Stimulated activated CD4-positive, alpha-beta T cell treated with anti-CD3 and anti-CD28 coated beads, TNF-alpha, amount 100 ng/mL, for 48 hours (primary cell): ENCODE measurements at regions not wholly inside any gene's neighbourhood (a gene's known extent, or its start where the extent isn't known, plus 50 kb on each side); places are given as distances from the start of the nearest gene placed in this dataset.

Experiments
- DNase-seq, 3 donors: peaks; one replicate each; pipeline ENCODE4 v3.0.0-alpha.2; 2020; ENCODE audit warnings: low read depth in 3 of 3

GRCh38 chr16:64892835-64893785, 228.8 kb downstream of the CDH11 start:
- DNase-seq, result no peak

GRCh38 chr16:64889446-64889845, 232.4 kb downstream of the CDH11 start:
- DNase-seq, result no peak

DNA sequence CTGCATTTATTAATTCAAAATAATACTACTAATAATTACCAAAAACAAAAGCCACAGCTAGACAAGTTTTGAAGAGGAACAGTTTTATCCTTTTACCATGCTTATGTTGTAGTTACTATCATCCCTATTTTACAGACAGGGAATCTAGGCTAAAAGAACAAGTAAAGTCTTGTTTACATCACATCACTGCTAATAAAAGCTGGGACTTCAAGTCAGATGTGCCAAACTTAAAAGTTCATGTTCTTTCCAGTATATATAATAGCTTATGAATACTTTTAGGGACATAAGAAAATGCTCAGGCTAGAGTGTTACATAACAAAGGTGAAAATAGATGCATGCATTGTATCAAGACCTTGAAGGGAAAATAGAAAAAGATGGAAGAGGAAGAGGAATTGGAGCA, 234.2 kb downstream of the CDH11 start:
- DNase-seq, result no peak

DNA sequence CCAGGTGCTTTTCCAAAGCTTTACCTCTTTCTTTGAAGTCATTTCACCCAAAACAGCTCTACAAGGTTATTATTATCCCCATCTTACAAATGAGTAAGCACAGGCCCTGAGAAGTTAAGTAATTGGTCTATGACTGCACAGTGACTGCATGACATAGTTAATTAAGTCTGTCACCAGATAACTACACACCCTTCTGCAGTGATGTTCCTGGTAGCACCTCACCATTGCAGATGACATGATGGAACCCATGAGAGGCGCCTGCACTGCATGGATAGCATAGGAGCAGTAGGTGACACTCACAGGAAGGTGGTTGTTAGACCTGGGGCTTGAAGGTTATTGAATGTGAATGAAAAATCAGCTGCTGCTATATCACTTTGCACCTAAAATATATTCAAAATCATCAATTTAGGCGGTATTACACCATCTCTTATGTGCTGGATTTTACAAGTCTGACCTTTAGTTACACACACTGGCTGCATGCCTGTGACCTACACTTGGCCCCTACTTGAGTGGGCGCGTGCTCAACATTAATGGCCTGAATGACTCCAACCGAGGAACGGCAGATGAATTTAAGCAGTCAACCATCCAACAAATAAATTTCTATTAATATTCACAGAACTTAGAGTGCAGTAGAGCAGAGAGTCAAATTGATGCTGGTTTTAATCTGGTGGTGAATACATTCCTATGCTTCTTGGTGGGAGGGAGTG, 239.6 kb downstream of the CDH11 start:
- no peak for DNase-seq

- no peak for DNase-seq
Measured at GRCh38 chr16:64880994-64881393, 240.9 kb downstream of the CDH11 start.

DNA sequence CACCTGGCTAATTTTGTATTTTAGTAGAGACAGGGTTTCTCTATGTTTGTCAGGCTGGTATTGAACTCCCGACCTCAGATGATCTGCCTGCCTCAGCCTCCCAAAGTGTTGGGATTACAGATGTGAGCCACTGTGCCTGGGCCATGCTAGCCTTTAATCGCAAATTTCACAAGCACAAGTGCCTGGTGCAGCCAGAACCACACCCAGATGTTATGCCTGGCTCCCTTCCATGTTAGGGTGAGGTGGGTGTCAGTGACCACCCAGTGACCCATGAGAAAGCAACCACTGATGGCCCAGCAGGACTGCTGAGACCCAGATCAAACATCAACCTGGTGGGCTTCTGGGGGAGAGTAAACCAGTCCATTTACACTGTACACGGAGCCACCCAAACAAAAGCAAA, 241.9 kb downstream of the CDH11 start:
- no peak for DNase-seq

- no peak for DNase-seq
Measured at GRCh38 chr16:64878940-64879339, 242.9 kb downstream of the CDH11 start.

- no peak for DNase-seq
Measured at GRCh38 chr16:64872101-64872500, 249.8 kb downstream of the CDH11 start.

GRCh38 chr16:64870859-64871258, 251.0 kb downstream of the CDH11 start:
- DNase-seq, result no peak

DNA sequence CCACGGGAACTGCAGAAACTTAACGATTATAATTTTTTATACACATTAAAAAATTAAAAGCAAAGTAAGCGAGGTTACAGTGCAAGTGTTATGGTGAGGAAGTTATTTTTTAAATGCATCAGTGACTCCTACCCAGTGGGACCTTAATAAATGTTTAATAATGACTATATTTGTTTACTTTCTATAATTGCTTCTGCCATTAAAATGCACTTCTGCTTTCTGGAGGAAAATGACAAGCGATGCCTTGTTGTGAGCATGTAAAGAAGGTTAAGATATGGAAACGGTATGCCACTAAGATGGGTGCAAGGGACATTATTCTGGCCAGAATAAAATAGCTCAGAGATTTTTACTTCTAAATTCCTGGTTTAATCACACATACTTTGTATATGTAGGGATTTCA, 252.1 kb downstream of the CDH11 start:
- no peak for DNase-seq

DNA sequence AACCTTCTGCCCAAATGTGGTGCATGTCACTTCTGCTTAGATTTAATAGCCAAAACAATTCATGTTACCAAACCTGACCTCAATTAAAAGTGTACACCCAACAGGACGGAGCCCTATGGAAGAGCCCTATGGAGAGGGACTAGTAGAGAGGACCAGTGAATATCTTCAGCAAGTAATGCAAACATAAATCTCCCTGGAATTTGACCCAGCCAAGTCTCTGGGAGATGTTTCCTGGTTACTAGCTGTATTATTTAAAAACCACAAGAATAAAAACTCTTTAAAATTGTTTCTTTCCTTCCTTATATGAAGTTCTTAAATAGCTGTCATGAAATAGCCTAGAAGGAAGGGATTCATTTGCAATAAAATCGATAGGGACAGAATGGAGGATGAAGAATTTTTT, 255.8 kb downstream of the CDH11 start:
- DNase-seq, result no peak

DNA sequence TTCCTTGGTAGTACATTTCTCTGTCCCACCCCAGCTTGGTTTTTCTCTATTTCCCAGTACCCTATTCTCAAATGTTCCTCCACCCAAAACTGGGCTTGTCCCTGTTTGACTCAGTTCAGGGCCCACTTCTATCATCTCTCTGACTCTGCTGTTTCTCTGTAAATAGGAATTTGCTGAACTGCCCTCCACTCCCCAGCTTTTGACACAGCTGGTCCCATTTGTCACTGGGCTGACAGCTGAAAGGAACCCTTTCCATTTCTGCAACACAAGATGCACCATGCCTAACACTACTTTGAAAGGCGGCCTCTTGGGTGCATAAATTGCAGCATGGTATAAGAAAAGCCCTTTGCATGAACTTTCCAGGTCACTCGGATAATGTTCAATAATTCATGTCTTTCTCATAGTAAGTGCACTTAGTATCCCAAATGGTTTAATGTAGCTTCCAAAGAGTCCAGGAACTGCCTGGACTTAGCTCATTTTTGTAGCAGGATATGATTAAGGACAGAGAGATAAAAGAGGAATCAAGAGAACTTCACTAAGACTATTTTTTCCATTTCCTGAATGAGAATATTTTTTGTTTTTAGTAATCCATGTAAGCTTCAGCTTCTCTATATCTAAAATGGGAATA, 256.7 kb downstream of the CDH11 start:
- no peak for DNase-seq

DNA sequence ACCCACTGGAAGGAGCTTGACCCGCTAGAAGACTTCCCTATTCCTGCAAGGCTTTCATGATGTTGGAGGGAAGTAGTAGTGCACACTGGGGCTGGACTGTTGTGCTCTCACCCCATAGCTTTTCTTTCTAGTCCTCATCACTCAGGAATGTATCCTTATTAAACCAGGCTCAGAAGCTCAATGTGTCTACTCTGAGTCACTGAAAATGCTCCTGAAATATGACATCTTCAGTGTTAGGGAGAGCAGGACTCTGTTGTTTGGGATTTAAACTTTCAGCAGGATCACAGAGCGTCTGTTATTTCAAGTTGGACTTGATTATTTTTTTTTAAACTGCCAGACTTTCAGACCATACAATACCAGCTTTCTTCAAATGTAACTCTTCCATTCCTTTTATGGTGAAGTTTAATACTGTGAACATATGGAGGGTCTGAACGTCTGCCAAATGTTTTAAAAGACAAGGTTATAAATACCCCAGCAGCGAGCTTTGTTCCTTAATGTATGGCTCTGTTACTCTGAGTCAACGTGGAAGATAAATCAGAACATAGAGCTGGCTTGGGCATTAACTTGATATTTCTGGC, 257.5 kb downstream of the CDH11 start:
- DNase-seq, result no peak

DNA sequence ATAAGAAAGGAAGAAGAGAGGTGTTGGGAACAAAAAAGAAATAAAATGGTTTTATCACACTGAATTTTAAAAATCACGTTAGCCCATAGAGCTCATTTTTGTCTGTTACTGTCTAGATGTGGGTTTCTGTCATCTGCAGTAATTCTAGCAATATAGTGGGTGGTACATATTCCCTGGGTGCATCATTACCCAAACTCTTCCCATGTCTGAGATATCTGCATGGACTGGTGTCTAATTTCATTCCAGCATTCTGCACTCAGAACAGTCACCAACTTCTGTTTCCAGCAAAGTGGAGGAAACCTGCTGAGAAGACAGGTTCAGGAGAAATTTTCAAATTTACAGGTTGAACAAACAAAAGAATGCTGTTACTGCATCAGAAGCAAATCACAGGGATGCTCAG, 263.8 kb downstream of the CDH11 start:
- DNase-seq, result no peak

DNA sequence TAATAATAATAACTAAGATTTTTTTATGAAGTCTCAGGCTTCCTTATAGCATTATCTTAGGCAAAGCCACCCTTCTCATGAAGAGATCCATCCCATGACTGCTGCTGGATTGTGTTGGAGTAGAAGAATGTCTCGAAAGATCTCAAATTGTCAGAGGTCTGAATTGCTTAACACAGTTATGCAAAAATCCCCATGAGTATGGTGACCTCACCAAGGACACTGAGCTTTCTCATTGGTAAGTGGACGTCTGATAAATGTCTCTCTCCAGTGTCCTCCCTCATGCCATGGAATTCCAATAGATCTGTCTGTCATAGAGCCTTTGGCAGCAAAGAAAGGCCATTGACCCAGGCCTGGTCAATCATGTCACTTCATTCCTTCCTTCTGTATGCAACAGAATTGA, 264.5 kb downstream of the CDH11 start:
- DNase-seq, result no peak

- no peak for DNase-seq
Measured at GRCh38 chr16:64853551-64853950, 268.3 kb downstream of the CDH11 start.

DNA sequence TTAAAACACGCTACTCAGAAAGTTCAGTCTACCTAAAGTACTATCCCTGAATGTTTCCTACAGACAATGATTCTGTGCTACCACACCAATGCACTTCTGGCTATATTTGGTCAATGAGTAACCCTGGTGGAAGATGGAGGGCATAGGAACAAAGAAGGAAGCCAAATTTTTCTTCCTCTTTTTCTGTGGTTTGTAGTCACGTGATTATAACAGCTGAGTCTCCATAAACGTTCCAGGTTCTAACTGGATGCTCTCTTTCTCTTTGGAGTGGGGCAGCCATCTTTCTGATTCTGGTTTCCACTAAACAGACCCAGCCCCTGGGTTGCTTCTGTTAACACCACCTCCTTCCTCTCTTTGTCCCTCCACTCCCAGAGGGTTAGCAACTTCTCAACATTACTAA, 274.9 kb downstream of the CDH11 start:
- DNase-seq, result no peak

DNA sequence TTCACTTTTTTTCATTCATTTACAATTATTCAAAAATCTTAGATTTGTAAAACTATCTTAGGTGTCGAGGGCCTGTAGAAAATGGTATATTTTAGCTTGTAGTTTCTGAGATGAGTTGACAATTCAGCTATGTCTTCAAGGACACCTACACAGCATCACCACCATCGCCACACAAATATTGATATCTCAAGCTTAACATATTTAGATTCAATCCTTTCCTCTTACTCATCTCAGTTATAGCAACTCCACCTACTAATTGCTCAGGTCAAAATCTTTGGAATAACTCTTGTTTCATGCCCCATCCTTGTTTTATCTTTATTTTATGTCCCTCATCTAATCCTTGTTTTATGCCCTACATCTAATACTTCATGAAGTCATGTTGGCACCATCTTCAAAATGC, 276.8 kb downstream of the CDH11 start:
- DNase-seq, result no peak

GRCh38 chr16:64841482-64841881, 280.4 kb downstream of the CDH11 start:
- no peak for DNase-seq

- DNase-seq, result no peak
Measured at GRCh38 chr16:64841071-64841470, 280.8 kb downstream of the CDH11 start.

DNA sequence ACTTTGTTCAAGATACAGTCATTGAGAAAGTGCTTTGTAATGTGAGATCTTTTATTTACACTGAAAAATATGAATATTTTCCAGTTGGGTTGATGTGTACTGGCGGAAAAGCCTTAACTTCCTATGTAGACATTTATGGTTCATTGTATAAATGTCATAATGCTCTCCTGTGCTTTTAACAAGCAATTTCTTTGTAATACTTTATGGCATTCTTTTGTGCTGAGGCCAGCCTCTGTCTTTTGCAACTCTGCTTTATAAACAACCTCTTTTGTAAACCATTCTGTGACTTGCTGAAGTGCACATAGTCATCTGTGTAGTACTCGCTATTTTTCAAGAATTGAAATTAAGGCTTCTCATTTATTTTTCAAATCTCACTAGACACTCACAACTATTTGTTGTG, 291.2 kb downstream of the CDH11 start:
- no peak for DNase-seq

- no peak for DNase-seq
Measured at GRCh38 chr16:64829678-64830077, 292.2 kb downstream of the CDH11 start.
